SIG-M5 (cell line): ENCODE measurements at regions not wholly inside any gene's neighbourhood (a gene's known extent, or its start where the extent isn't known, plus 50 kb on each side); places are given as distances from the start of the nearest gene placed in this dataset.
A peak's percentile ranks its signal among the peaks of the same experiment; 100 is the strongest.
"Not testable (repeated sequence)": the region's sequence is repeated elsewhere in the genome, so short reads cannot be mapped to it uniquely, and the experiment has no call there.

ENCODE experiments used
- DNase-seq: peaks from one replicate; lab custom pipeline; 2025; lab: John Stamatoyannopoulos, UW

DNA sequence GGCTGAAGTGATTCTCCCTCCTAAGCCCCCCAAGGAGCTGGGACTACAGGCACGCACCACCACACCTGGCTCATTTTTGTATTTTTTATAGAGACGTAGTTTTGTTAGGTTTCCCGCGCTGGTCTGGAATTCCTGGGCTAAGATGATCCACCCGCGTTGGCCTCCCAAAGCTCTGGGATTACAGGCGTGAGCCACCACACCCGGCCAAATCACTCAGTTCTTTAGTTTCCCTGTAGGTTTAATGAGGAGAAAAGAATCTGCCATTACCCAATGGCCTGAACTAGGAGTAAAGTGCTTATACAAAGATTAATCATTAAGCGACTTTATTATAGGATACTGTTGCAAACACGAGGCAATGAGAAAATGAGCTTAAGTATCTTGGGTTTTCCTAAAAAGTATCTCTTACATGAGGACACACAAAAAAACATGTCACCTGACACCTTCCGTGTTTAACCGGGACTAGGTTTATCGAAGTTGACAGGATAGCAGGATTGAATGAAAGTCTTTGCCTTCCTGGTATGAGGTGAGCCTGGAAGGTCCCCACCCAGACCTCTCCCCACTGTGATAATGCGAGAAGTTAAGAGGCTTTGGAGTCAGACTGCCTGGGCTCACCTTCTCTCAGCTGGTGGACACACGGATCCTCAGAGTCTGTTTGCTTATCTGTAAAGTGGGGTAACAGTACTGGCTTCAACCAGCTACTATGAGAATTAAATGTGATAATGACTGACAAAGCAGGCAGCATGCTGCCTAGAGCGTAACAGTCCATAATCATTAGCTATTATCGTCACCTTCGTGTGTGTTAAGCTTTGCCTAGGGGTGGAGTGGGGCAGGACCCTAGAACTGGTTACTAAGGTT, 133.5 kb upstream of the KRAS start:
- no peak for DNase-seq

DNA sequence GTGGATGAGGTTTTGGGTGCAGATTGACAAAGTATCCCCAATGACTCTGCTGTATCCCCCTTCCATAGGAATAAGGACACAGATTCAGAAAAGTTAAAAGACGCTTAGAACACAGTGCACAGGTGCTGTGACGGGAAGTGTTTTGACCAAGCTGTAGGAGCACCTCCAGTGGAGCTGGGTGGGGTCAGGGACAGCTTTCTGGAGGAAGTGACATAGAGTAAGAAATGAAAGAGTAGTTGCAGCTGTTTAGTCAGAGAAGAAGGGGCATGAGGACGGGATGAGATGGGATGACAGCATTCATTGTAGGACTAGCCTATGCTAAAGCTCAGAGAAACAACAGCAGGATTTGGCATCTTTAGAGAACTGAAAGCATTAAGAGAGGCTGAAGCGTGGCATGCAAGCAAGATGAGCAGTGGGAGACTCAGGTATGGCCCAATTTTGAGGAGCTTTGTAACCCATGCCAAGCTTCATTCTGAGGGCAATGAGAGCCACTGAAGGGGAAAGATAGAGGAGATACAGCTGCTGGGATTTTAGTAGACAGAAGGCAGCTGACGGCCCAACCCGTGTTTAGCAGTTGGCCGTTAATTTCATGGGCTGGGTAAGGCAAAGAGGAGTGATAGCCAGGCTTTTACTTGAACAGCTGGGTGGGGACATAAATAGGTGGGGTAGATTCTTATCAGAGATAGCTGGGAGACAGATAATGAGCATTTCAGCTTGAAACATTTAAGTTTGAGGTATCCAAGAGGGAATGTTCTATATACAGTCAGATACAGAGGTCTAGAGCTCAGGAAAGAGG, 131.8 kb upstream of the KRAS start:
- no peak for DNase-seq

DNA sequence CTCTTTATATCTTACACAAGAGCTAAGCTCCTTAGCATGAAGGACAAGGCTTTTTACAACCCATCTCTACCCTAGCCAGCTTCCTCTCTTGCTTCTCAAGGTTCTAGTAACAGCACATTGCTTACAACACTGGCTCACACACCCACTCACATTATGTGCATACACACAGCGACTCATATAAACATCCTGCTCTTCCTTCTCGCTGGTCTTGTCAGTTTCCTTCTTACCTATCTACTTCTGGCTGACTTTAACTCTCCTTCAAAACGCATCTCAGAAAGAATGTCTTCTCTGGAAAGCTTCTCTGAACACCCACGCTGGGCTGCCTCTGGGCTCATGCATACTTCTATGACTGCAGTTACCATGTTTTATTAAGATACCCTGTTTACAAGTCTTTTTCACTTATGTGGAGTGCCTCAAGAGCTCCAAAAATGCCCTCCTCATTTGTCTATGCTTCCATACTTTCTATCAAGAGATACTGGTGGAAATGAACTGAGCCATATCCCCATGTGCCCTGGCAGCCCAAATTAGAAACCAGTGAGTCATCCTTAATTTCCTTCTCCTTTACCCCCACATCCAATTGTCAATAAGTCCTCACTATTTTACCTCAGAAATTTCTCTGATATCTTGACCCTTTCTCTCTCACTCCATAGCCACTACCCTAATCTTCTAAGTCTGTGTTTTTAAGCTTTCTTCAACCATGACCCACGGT, 126.9 kb upstream of the KRAS start:
- peak; percentile 75 for DNase-seq

DNA sequence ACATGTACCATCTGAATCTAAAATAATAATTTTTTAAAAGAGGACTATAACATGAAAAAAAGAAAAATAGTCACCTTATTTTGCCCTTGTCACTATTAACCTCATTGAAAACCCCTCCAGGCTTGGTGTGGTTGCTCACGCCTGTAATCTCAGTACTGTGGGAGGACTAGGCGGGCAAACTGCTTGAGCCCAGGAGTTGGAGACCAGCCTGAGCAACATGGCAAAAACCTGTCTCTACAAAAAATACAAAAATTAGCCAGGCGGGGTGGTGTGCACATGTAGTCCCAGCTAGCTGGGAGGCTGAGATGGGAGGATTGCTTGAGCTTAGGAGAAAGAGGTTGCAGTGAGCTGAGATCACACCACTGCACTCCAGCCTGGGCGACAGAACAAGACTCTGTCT, 126.3 kb upstream of the KRAS start:
- no peak for DNase-seq

DNA sequence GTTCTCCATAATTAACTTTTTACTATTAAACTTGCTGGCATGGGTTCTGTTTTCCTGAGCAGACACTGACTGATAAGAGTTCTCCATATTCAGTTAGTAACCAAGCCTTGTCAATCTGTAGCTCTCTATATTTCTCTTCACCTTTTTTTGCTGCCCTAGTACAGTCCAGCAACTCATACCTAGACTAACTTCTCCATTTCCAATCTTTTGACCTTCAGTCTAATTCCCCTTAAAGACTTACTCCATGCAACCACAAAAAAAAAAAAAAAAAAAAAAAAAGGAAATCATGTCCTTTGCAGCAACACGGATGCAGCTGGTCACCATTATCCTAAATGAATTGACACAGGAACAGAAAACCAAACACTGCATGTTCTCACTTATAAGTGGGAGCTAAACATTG, 125.7 kb upstream of the KRAS start:
- no peak for DNase-seq

DNA sequence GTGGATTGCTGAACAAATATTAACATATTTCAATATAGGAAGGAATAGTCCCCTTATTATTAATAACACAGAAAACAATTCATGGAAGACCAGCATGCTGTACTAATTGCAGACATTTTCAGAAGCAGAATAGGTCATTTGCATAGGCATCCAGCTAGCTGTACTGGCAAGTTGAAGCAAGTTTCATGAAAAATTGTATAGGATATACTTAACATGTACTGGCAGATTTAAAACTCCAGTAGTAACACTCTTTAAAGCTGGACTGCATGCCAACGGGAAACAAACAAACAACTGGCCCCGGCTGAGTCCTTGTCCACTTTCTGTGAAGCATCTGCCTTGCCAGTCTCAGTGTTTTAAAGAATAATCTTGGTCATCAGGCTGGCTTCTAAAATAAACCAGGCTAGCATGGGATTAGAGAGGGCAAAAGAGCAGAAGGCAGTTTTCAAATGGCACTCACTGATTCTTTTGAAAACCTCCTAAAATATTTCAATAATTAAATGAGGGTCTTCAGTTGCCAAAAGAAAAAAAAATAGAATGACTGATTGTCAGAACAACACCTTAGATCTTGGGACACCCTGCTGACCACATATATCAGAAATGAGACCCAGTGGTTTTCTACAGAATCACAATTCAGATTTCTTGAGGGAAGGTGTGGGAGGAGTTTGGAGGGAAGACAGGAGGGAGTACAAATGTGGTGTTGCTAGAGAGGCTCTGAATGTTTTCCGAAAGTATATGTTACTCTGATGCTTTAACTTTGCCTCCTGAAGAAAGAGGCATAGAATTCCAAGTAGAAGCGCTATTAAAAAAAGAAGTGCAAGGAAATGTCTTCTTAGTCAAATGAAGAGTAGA, 122.5 kb upstream of the KRAS start:
- DNase-seq = no peak

DNA sequence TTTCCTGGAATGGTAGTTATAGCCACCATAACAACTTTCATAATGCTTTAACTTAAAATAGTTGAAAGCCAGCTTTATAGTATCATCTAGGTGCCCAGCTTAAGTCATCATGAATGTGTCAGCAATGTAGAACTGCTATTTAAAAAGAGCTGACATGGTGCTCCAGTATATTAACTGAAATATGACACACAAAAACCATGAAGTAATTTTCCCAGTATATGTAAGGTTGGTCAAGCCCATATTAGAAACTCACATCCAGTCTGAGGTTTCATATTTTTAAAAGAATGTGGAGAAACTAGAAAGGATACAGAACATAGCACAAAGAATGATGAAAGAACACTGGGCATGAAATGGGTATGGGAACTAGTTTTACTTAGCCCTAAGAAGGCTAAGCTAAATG, 121.3 kb upstream of the KRAS start:
- no peak for DNase-seq

DNA sequence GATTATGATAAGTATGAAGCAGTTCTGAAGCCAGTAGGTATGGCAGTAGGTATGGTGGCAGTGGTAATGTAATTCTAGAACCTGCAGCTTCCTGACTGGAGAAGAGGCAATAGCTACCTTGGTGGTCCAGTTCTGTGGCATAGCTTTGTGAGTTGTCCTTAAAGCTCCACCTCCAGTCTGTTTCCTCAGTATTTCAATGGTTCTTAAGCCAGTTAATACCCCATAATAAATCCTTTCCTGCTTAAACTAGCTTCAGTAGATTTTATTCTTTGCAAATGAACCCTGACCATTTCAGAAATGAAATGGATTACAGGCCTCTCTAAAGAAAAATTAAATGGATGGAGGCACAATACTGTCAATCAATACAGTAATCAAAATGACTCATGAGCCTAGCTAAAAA, 117.8 kb upstream of the KRAS start:
- DNase-seq = no peak

DNA sequence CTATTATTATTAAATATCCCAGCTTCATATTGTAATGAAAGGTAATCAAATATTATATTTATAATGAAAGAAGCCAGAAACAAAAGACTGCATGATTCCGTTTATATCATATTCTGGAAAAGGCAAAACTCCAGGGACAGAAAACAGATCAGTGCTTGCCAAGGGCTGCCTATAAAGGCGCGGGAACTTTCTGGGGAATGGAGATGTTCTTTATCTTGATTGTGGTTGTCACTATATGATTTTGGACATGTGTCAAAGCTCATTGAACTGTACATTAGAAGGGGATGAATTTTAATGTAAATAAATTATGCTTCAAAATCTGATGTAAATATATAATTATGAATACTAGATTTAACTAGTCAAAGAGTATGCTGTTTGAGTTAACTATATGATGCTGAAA, 115.4 kb upstream of the KRAS start:
- DNase-seq = no peak

DNA sequence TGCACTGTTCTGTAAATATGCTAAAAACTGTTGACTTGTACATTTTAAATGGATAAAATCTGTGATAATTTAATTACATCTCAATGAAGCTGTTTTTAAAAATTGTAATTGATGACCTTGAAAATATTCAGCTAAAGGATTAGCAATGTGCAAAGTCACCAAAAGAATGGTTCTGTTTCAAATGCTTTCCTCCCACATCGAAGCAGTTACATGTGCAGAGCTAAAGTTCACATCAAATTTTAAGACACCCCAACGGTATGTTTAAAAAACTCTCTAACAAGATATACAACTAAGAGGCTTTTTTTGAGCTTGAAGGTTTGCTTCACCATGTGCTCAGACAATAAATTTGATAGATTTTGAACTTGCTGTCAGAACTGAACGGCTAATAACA, 114.6 kb upstream of the KRAS start:
- no peak for DNase-seq

DNA sequence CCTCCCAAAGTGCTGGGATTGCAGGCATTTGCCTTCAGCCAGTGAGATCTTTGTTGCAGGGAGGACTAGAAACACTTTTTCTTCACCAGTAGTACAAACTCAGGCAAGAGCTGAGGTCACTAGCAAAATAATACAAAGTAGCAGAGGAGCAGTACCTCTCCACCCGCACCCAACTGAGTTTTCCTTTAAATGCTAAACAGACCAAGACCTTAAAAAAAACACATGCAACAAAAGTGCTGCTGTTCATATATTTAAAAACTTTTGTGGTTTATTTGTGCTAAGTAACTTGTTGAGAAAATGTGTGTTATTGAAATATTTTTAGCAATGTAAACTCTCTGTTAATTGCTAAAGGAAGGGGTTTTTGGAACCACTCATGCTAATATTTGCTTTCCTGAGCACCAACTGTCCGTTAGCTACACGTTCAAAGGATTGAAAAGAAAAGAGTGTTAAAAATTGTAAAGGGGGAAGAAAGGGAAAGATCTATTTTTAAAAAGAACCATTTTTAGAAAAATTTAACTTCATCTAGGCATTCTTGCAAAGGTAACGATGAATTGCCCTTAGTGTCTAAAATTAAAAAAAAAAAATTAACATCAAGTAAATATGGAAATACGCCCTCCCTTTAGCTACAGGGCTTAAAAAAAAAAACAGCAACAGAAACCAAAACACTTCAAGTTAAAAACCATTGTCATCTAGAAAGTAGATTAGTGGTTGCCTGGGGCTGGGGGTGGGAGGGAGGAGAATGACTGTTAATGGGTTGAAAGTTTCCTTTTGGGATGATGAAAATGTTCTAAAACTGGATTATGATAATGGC, 114.0 kb upstream of the KRAS start:
- no peak for DNase-seq

DNA sequence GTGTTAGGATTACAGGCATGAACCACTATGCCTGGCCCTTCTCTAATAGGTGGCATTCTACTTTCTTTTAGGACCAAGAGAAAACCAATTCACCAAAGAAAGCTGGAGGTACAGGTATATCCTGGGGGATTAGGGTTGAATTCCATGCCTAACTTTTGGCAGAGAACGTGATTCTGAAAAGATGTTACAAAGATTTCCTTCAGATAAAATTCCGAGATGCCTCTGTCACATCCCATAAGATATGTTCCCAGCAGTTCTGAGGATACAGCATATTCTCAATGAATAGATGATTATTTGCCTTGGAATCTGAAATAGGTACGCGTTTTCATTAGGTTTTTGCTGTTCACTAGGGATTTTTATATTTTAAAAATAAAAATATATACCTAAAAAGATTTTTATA, 111.9 kb upstream of the KRAS start:
- no peak for DNase-seq

DNA sequence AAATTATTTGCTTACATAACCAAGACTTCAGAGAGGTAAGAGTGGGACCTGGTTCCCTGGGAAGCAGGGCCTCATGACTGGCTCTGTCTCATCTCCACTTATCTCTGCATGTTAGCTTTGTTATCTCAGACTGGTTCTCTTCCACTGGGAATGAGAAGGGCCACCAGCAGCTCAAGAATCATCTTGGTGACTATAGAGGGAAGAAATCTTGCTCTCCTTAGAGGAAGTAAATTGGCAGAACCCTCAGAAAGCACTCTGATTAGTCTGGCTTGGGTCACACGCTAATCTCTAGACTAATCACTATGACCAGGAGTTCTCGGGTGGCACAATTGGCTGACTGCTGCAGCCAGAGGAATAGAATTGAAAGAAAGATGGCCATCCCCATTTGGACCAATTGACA, 110.8 kb upstream of the KRAS start:
- DNase-seq = no peak

DNA sequence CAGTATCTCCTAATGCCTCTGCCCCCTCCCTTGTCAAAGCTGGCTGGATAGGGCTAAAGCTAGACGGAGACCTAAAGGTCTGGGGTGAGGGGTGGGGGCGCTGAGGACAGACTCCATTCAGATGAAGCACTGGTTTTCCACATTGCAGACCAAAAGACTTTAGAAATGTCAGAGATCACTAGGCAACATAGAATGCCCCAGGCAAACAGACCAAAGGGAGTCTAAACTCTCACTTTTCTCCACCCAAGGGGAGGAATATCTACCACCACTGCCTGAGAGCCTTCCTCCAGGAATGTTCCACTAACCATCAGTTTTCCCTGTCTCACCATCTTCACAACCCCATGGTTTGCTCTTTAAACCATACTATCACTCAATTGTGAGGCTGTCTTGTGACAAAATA, 106.9 kb upstream of the KRAS start:
- no peak for DNase-seq

DNA sequence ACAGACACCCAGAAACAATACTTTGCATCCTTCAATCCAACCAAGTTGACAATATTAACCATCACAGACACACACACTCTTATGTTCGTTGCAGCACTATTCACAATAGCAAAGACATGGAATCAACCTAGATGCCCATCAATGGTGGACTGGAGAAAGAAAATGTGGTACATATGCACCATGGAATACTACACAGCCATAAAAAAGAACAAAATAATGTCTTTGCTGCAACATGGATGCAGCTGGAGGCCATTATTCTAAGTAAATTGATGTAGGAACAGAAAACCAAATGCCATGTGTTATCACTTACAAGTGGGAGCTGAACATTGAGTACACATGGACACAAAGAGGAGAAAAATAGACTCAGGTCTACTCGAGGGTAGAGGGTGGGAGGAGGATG, 102.2 kb upstream of the KRAS start:
- not testable (repeated sequence) for DNase-seq

DNA sequence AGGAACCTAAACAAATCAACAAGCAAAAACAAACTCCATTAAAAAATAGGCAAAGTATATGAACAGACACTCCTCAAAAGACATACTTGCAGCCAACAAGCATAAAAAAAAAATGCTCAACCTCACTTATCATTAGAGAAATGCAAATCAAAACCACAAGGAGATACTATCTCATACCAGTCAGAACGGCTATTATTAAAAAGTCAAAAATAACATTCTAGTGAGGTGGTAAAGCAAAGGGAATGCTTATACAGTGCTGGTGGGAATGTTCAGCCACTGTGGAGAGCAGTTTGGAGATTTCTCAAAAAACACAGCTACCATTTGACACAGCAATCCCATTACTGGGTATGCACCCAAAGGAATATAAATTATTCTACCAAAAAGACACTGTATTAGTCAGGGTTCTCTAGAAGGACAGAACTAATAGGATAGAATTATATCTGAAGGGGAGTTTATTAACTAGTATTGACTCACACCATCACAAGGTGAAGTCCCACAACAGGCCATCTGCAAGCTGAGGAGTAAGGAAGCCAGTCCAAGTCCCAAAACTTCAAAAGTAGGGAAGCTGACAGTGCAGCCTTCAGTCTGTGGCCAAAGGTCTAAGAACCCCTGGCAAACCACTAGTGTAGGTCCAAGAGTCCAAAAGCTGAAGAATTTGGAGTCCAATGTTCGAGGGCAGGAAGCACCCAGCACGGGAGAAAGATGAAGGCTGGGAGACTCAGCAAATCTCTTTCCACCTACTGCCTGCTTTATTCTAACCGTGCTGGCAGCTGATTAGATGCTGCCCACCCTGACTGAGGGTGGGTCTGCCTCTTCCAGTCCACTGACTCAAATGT, 101.6 kb upstream of the KRAS start:
- no peak for DNase-seq

DNA sequence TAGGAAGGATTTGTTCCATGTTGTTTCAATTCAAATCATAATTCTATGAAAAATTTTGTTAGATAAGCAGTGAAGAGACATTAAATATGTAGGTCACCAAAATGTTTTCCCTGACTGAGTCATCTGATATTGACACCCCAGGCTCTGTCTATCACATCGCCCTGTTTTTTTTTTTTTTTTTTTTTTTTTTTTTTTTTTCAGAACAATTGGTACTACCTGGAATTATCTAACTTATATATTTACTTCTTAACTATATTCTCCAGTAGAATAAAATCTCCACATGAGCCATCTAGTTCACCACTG, 97.8 kb upstream of the KRAS start:
- DNase-seq = no peak

DNA sequence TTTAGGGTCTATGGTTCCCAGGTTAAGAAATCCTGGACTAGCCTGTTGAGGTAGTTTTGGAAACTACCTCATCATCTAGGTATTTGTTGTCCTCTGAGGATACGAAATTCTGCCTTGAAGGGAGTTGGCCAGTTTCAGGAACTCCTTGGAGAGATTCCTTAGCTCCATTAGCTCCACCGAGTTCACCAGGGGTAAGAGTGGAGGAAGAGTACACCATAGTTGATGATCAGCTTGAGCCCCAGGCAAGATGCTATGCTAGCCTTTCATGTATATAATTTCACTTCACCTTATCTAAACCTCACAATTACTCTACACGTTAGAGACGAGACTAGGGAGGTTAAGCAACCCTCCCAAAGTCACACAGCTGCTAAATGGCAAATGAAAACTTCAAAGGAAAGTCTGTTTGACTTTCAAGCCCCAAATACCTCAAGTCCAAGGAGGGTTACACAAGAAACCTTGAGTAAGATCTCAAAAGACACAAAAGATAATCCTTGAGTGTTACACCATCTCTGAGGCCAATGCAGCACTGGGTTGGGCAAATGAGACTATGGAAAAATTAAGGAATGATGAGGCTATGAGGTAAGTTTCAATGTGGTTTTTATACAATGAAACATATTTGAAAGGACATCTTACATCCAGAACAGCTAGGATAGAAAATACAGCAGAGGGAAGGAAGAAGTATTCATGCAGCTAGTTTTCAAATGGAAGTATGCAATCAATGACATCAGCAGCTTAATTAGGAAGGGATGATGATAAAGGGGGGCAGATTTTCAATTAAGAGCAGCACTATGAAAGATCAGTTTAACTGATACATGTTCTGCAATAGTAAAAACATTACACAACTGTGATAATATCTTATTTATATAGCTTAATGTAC, 97.2 kb upstream of the KRAS start:
- DNase-seq = no peak

DNA sequence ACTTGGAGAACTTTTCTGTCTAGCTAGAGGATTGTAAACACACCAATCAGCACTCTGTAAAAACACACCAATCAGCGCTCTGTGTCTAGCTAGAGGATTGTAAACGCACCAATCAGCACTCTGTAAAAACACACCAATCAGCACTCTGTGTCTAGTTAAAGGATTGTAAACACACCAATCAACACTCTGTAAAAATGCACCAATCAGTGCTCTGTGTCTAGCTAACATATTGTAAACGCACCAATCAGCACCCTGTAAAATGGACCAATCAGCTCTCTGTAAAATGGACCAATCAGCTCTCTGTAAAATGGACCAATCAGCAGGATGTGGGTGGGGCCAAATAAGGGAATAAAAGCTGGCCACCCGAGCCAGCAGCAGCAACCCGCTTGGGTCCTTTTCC, 91.1 kb upstream of the KRAS start:
- not testable (repeated sequence) for DNase-seq
